H1 (cell line): ENCODE measurements at regions not wholly inside any gene's neighbourhood (a gene's known extent, or its start where the extent isn't known, plus 50 kb on each side); places are given as distances from the start of the nearest gene placed in this dataset.

ENCODE experiments used
- CTCF ChIA-PET: fragments of 300-600 bp; sonication (Branson Sonifier 250); formaldehyde crosslinking; loops from one replicate; lab custom pipeline; 2021; ENCODE audit not compliant: partially characterized antibody; lab: Charles Lee
- POLR2A ChIA-PET: fragments of 300-600 bp; sonication (Branson Sonifier 250); formaldehyde crosslinking; loops from one replicate; lab custom pipeline; 2021; ENCODE audit warnings: inconsistent platforms; ENCODE audit not compliant: partially characterized antibody; lab: Charles Lee
- DNase-seq, 2 experiments: peaks; one replicate each; pipeline versions ENCODE4 v3.0.0 to v3.0.0-alpha.2; 2010 to 2022; ENCODE audit warnings: low spot score in 2 of 2, low read depth in 1 of 2, mixed read lengths in 1 of 2
- FAIRE-seq: peaks from 2 replicates; lab custom pipeline; 2011; peaks lifted over from hg19 to GRCh38; lab: Jason Lieb, UNC
- H2AFZ ChIP-seq: 2 replicates; pipeline ENCODE4 v1.8.1; 2012; ENCODE audit warnings: low read length, inconsistent platforms
- H2AK5ac ChIP-seq: 2 replicates; pipeline ENCODE4 v1.6.1; 2013; ENCODE audit warnings: low read depth, low read length
- H2BK120ac ChIP-seq: replicated peaks from 2 replicates; pipeline ENCODE3; 2013; ENCODE audit warnings: low read depth, low read length, inconsistent platforms
- H2BK12ac ChIP-seq: 2 replicates; pipeline ENCODE4 v1.6.1; 2013; ENCODE audit warnings: low read depth, low read length
- H2BK15ac ChIP-seq: 2 replicates; pipeline ENCODE4 v1.6.1; 2013; ENCODE audit warnings: low read length
- H2BK20ac ChIP-seq: 2 replicates; pipeline ENCODE4 v1.6.1; 2013; ENCODE audit warnings: low read length
- H2BK5ac ChIP-seq: 2 replicates; pipeline ENCODE4 v1.6.1; 2013; ENCODE audit warnings: low read depth, low read length
- H3K14ac ChIP-seq: 2 replicates; pipeline ENCODE4 v1.6.1; 2013; ENCODE audit warnings: inconsistent platforms; ENCODE audit not compliant: insufficient read length
- H3K18ac ChIP-seq: 2 replicates; pipeline ENCODE4 v1.6.1; 2013; ENCODE audit warnings: low read length; ENCODE audit errors: extremely low read depth
- H3K23ac ChIP-seq: 2 replicates; pipeline ENCODE4 v1.6.1; 2013; ENCODE audit warnings: inconsistent platforms; ENCODE audit not compliant: insufficient read length
- H3K23me2 ChIP-seq: 2 replicates; pipeline ENCODE4 v1.6.1; 2013; ENCODE audit warnings: low read depth, low read length
- H3K27ac ChIP-seq: 2 replicates; pipeline ENCODE4 v1.6.1; 2011; ENCODE audit warnings: low read depth, low read length, inconsistent platforms
- H3K27me3 ChIP-seq, 4 experiments: replicated peaks in 1 of 4; 1 replicate in 1 of 4; 2 replicates in 3 of 4; pipeline versions ENCODE4 v1.6.1 to v1.8.1; 2011 to 2013; ENCODE audit warnings: low read length in 3 of 4, mild to moderate bottlenecking in 3 of 4, inconsistent platforms in 2 of 4, mixed read lengths in 2 of 4, moderate library complexity in 1 of 4; ENCODE audit not compliant: control insufficient read depth in 3 of 4, insufficient read depth in 3 of 4; ENCODE audit errors: extremely low read depth in 1 of 4
- H3K36me3 ChIP-seq, 4 experiments: 2 replicates each; pipeline versions ENCODE4 v1.6.1 to v1.8.1; 2011 to 2013; ENCODE audit warnings: mild to moderate bottlenecking in 4 of 4, low read length in 3 of 4, moderate library complexity in 2 of 4, control low read depth in 1 of 4, inconsistent platforms in 1 of 4; ENCODE audit not compliant: insufficient read depth in 4 of 4, control insufficient read depth in 2 of 4
- H3K4ac ChIP-seq: replicated peaks from 2 replicates; pipeline ENCODE3; 2013; ENCODE audit warnings: low read length, low read depth, mixed read lengths, inconsistent platforms; ENCODE audit not compliant: insufficient read length
- H3K4me1 ChIP-seq, 4 experiments: replicated peaks in 1 of 4; 1 replicate in 1 of 4; 2 replicates in 3 of 4; pipeline versions ENCODE4 v1.6.1 to v1.8.1; 2011 to 2013; ENCODE audit warnings: low read length in 3 of 4, inconsistent platforms in 2 of 4, mixed read lengths in 1 of 4; ENCODE audit not compliant: insufficient read depth in 4 of 4, control insufficient read depth in 3 of 4
- H3K4me2 ChIP-seq, 2 experiments: 2 replicates each; pipeline versions ENCODE4 v1.6.1 to v1.8.1; 2011 to 2013; ENCODE audit warnings: low read depth in 2 of 2, low read length in 2 of 2, control low read depth in 1 of 2, inconsistent platforms in 1 of 2, mild to moderate bottlenecking in 1 of 2; ENCODE audit not compliant: insufficient read depth in 1 of 2
- H3K4me3 ChIP-seq, 4 experiments: fragments of 200-600, 300-600 bp in 1 of 4; sonication (generic), shearing (Covaris generic), sonication (Bioruptor Twin) in 1 of 4; 2 replicates each; pipeline versions ENCODE4 v1.5.1 to v1.8.1; 2011 to 2016; ENCODE audit warnings: low read length in 4 of 4, low read depth in 3 of 4, control low read depth in 2 of 4, inconsistent platforms in 2 of 4, mild to moderate bottlenecking in 2 of 4, mixed read lengths in 1 of 4, moderate library complexity in 1 of 4; ENCODE audit not compliant: insufficient read depth in 2 of 4; ENCODE audit errors: extremely low read depth in 1 of 4
- H3K56ac ChIP-seq: replicated peaks from 2 replicates; pipeline ENCODE3; 2013; ENCODE audit warnings: low read depth, mild to moderate bottlenecking, mixed read lengths, low read length, inconsistent platforms; ENCODE audit not compliant: insufficient read length
- H3K79me1 ChIP-seq: 2 replicates; pipeline ENCODE4 v1.6.1; 2013; ENCODE audit warnings: low read depth, low read length, control low read depth
- H3K79me2 ChIP-seq, 2 experiments: 2 replicates each; pipeline versions ENCODE4 v1.6.1 to v1.8.1; 2012 to 2013; ENCODE audit warnings: low read length in 2 of 2, mild to moderate bottlenecking in 2 of 2, inconsistent platforms in 1 of 2; ENCODE audit not compliant: insufficient read depth in 2 of 2, control insufficient read depth in 1 of 2
- H3K9ac ChIP-seq, 4 experiments: replicated peaks in 1 of 4; 1 replicate in 1 of 4; 2 replicates in 3 of 4; pipeline versions ENCODE4 v1.6.1 to v1.8.1; 2011 to 2013; ENCODE audit warnings: low read depth in 3 of 4, low read length in 3 of 4, control low read depth in 2 of 4, mild to moderate bottlenecking in 2 of 4, moderate library complexity in 2 of 4, inconsistent platforms in 1 of 4; ENCODE audit errors: extremely low read depth in 1 of 4
- H3K9me3 ChIP-seq, 2 experiments: 2 replicates each; pipeline versions ENCODE4 v1.6.1 to v1.8.1; 2012 to 2013; ENCODE audit warnings: mild to moderate bottlenecking in 2 of 2, moderate library complexity in 2 of 2, control low read depth in 1 of 2, inconsistent platforms in 1 of 2, low read depth in 1 of 2, low read length in 1 of 2, mixed read lengths in 1 of 2; ENCODE audit not compliant: insufficient read depth in 2 of 2
- H4K20me1 ChIP-seq, 2 experiments: replicated peaks in 1 of 2; 2 replicates each; pipeline versions ENCODE3 to v1.8.1; 2011 to 2013; ENCODE audit warnings: inconsistent platforms in 2 of 2, low read length in 2 of 2, mild to moderate bottlenecking in 1 of 2; ENCODE audit not compliant: insufficient read depth in 2 of 2, control insufficient read depth in 1 of 2
- H4K5ac ChIP-seq: 2 replicates; pipeline ENCODE4 v1.6.1; 2013; ENCODE audit warnings: low read length, low read depth, mixed read lengths, inconsistent platforms; ENCODE audit not compliant: insufficient read length
- H4K8ac ChIP-seq: 2 replicates; pipeline ENCODE4 v1.8.0; 2013; ENCODE audit warnings: mild to moderate bottlenecking, moderate library complexity, low read length, inconsistent platforms; ENCODE audit not compliant: insufficient read depth; ENCODE audit errors: extremely low read depth
- H4K91ac ChIP-seq: replicated peaks from 2 replicates; pipeline ENCODE3; 2013; ENCODE audit warnings: low read length, mixed read lengths, inconsistent platforms; ENCODE audit not compliant: insufficient read length
- BCL11A ChIP-seq, 2 experiments: IDR thresholded peaks; one replicate each; pipeline ENCODE4 v1.6.1; 2011; ENCODE audit warnings: low read depth in 2 of 2, low read length in 2 of 2, mild to moderate bottlenecking in 2 of 2
- CEBPB ChIP-seq: IDR thresholded peaks from 2 replicates; pipeline ENCODE4 v1.6.1; 2012; ENCODE audit warnings: low read depth, low read length
- CHD1 ChIP-seq: IDR thresholded peaks from 2 replicates; pipeline ENCODE4 v1.6.1; 2012; ENCODE audit warnings: low read depth, low read length, improper control_type of control experiment
- CREB1 ChIP-seq: IDR thresholded peaks from 2 replicates; pipeline ENCODE4 v1.6.1; 2012; ENCODE audit warnings: inconsistent platforms
- EGR1 ChIP-seq: IDR thresholded peaks from 2 replicates; pipeline ENCODE4 v1.6.1; 2011; ENCODE audit warnings: low read depth, low read length, borderline replicate concordance
- KDM1A ChIP-seq: fragments of 200-600, 300-600 bp; sonication (generic); IDR thresholded peaks from 2 replicates; pipeline ENCODE4 v1.7.1; 2016; ENCODE audit warnings: mild to moderate bottlenecking, low read length, borderline replicate concordance
- POLR2A ChIP-seq, 2 experiments: IDR thresholded peaks; 1 replicate in 1 of 2; 2 replicates in 1 of 2; pipeline ENCODE4 v1.6.1; 2011; ENCODE audit warnings: low read depth in 2 of 2, low read length in 2 of 2, mild to moderate bottlenecking in 2 of 2; ENCODE audit errors: control extremely low read depth in 1 of 2
- RAD21 ChIP-seq, 2 experiments: IDR thresholded peaks in 1 of 2; conservative IDR thresholded peaks in 1 of 2; 2 replicates each; pipeline ENCODE4 v1.6.1; 2011; ENCODE audit warnings: low read depth in 2 of 2, low read length in 2 of 2, improper control_type of control experiment in 1 of 2, inconsistent platforms in 1 of 2, mild to moderate bottlenecking in 1 of 2, moderate library complexity in 1 of 2
- RNF2 ChIP-seq: fragments of 200-900, 300-1000 bp; sonication (generic); IDR thresholded peaks from 2 replicates; pipeline ENCODE4 v1.7.1; 2016; ENCODE audit warnings: borderline replicate concordance, low read depth, mild to moderate bottlenecking, antibody characterized with exemption, low read length; ENCODE audit not compliant: poor library complexity, severe bottlenecking; ENCODE audit errors: missing control alignments
- SAP30 ChIP-seq: fragments of 300-600 bp; sonication (generic); IDR thresholded peaks from 2 replicates; pipeline ENCODE4 v1.7.1; 2012; ENCODE audit warnings: low read length, moderate library complexity, mild to moderate bottlenecking, inconsistent platforms; ENCODE audit not compliant: insufficient read depth, insufficient replicate concordance
- SP1 ChIP-seq: IDR thresholded peaks from 2 replicates; pipeline ENCODE4 v1.6.1; 2011; ENCODE audit warnings: low read depth, low read length
- TAF7 ChIP-seq: optimal IDR thresholded peaks from 2 replicates; pipeline ENCODE3; 2011; ENCODE audit warnings: low read depth, mild to moderate bottlenecking, inconsistent platforms, low read length, moderate library complexity, borderline replicate concordance
- ZNF274 ChIP-seq: IDR thresholded peaks from 2 replicates; pipeline ENCODE4 v1.7.0; 2012; ENCODE audit warnings: low read length, borderline replicate concordance; ENCODE audit errors: extremely low read depth
- WGBS, 2 experiments: shearing (Covaris generic) in 1 of 2; methylation state at CpG; one replicate each; pipeline versions ENCODE4 v1.1.6 to v1.1.7; 2013 to 2015; ENCODE audit warnings: low lambda C conversion rate in 2 of 2, mixed read lengths in 2 of 2, inconsistent platforms in 1 of 2, low coverage in 1 of 2, missing lambda C conversion rate in 1 of 2; ENCODE audit not compliant: insufficient replicate concordance in 2 of 2, insufficient coverage in 1 of 2, insufficient read length in 1 of 2; ENCODE audit errors: extremely low coverage in 1 of 2, missing lambda C conversion rate in 1 of 2; 5-methylcytosine and 5-hydroxymethylcytosine counted together
- TF ChIP-seq, protein P1 (sequence below): IDR thresholded peaks from 2 replicates; pipeline ENCODE4 v1.6.1; 2011; ENCODE audit warnings: low read length, improper control_type of control experiment

DNA sequence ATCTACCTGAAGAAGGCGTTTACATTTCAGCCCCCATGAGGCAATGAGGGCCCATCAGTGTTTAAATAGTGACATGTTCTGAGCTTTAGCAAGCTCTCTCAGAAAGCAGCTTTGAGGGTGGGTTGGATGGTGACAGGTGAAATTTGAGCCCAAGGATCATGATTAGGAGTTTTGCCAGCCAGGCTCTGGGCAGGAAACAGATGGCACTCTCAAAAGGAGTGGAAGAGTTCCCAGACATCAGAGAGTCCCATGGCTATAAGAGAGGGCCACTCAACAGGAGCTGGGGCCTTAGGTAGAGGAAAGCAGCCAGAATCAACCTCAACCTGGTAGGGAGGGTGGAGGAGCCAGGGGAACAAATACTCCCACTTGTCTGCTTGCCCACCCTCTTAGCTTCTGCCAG lies 499.8 kb downstream of the MID1IP1 start:
- H3K9ac ChIP-seq = no peak overlapping the region
- ChIA-PET CTCF (interaction anchor here (1.1 kb wide), 1 partner anchor 12 kb away, joined by 3 read pairs; no protein-coding TSS in a partner anchor), POLR2A (no interaction called here)
- H4K91ac ChIP-seq = no peak overlapping the region
- H3K79me1 ChIP-seq = no peaks in the 10 kb centered on the region
- no peaks in the 10 kb centered on the region for H3K4me1 ChIP-seq
- H3K27me3 ChIP-seq = no peaks in the 10 kb centered on the region
- H3K36me3 ChIP-seq = no peaks in the 10 kb centered on the region
- no peak overlapping the region for H3K14ac ChIP-seq
- H3K9me3 ChIP-seq = peaks cover 7 to 9% of the 10 kb centered on the region in 2 experiments; a peak in 2 of 4 replicates
- H3K4me3 ChIP-seq = no peak overlapping the region
- H2BK20ac ChIP-seq = no peak overlapping the region
- H4K5ac ChIP-seq = no peak overlapping the region
- no peak overlapping the region for H3K4me2 ChIP-seq
- H3K18ac ChIP-seq = no peak overlapping the region
- H3K79me2 ChIP-seq = no peaks in the 10 kb centered on the region
- H3K23me2 ChIP-seq = no peaks in the 10 kb centered on the region
- no peak overlapping the region for H3K56ac ChIP-seq
- no peak overlapping the region for H3K23ac ChIP-seq
- H2BK12ac ChIP-seq = no peak overlapping the region
- H3K4ac ChIP-seq = no peak overlapping the region
- H3K27ac ChIP-seq = no peak overlapping the region
- H2AK5ac ChIP-seq = no peak overlapping the region
- no peak overlapping the region for H2BK5ac ChIP-seq
- DNase-seq = no peak
- no peak overlapping the region for H2AFZ ChIP-seq
- H2BK15ac ChIP-seq = no peak overlapping the region
- no peak overlapping the region for H4K8ac ChIP-seq
- no CpG with 5 or more reads among the region's 1 CpG for WGBS, 2 experiments
- no peak overlapping the region for H2BK120ac ChIP-seq
- FAIRE-seq = no peak
- H4K20me1 ChIP-seq = no peaks in the 10 kb centered on the region
- no peak for TF ChIP-seq TAF7
- TF ChIP-seq BCL11A (IDR thresholded peaks at IDR 0.05; ENCODE audit: low read depth in 2 of 2, low read length in 2 of 2) = no peak
- no peak for TF ChIP-seq ZNF274
- no peak for TF ChIP-seq RAD21 (IDR thresholded peaks at IDR 0.05 in 1 of 2, conservative IDR thresholded peaks at IDR 0.05 in 1 of 2; ENCODE audit: low read depth in 2 of 2, low read length in 2 of 2)
- no peak for TF ChIP-seq CHD1
- TF ChIP-seq CEBPB = no peak
- TF ChIP-seq SAP30 = no peak
- no peak for TF ChIP-seq POLR2A (IDR thresholded peaks at IDR 0.05; ENCODE audit: control extremely low read depth in 1 of 2, low read depth in 2 of 2, low read length in 2 of 2)
- TF ChIP-seq, protein P1, sequence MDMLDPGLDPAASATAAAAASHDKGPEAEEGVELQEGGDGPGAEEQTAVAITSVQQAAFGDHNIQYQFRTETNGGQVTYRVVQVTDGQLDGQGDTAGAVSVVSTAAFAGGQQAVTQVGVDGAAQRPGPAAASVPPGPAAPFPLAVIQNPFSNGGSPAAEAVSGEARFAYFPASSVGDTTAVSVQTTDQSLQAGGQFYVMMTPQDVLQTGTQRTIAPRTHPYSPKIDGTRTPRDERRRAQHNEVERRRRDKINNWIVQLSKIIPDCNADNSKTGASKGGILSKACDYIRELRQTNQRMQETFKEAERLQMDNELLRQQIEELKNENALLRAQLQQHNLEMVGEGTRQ = no peak
- TF ChIP-seq CREB1 = no peak
- TF ChIP-seq EGR1 = no peak
- TF ChIP-seq KDM1A = no peak
- TF ChIP-seq RNF2 = no peak
- no peak for TF ChIP-seq SP1
